GM21737 (cell line): ENCODE measurements at regions not wholly inside any gene's neighbourhood (a gene's known extent, or its start where the extent isn't known, plus 50 kb on each side); places are given as distances from the start of the nearest gene placed in this dataset.

Source experiments
- ATAC-seq: cut with Tn5 transposase; IDR thresholded peaks from one replicate; pipeline ENCODE4 v1.9.1; 2021; ENCODE audit warnings: mild to moderate bottlenecking, moderate library complexity; ENCODE audit not compliant: unreplicated experiment

GRCh38 chr9:19513671-19514275 is 105.0 kb downstream of the ACER2 start:
- no peak for ATAC-seq

DNA sequence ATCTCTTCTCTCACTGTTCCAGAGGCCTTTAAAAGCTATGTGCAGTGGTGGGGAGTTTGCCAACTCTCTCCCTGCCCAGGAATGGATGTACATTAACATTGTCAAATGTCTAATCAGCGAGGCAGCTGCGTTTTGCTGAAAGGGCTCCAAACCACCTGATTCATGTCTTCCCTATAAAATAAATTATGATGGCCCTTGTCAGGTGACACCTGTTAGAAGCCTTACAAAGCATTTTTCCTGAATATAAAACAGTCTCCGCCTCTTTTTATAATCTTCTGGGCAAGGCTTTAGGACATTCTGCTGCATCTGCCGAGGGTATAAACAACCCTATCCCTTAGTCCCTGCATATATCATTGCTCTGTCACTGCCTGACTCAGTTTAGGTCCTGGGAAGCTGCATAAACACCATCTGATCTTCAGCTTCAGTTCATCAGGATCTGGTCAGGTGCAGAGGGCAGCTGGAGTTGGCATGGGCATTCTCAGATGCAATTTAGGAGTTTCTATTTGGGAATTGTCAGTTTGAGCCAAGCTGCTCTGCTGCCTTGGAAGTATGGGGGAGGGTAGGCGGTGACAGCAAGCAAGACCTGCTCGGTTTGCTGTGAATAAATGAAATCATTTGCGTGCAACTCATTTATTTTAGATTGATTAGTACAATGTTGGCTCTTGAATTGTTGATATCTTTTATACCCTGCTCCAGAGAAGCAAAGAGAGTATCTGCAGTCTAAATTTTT is 103.5 kb downstream of the ACER2 start:
- no peak for ATAC-seq

GRCh38 chr9:19511694-19512093 is 102.9 kb downstream of the ACER2 start:
- no peak for ATAC-seq

- no peak for ATAC-seq
Observed at GRCh38 chr9:19510907-19511306, 102.1 kb downstream of the ACER2 start.
